Left ventricle myocardium inferior (tissue), 1 donor: ENCODE measurements at regions not wholly inside any gene's neighbourhood (a gene's known extent, or its start where the extent isn't known, plus 50 kb on each side); places are given as distances from the start of the nearest gene placed in this dataset.

Source experiments
- DNase-seq: peaks from one replicate; pipeline ENCODE4 v3.0.0-alpha.2; 2020
- H3K27ac ChIP-seq: fragments of 200-600 bp; replicated peaks from 2 replicates; pipeline ENCODE4 v1.8.0; 2021
- H3K27me3 ChIP-seq: fragments of 200-600 bp; 2 replicates; pipeline ENCODE4 v1.8.0; 2021; ENCODE audit warnings: low read depth
- H3K36me3 ChIP-seq: fragments of 200-600 bp; 2 replicates; pipeline ENCODE4 v1.8.0; 2021
- H3K4me1 ChIP-seq: fragments of 200-600 bp; 2 replicates; pipeline ENCODE4 v1.8.0; 2021
- H3K4me3 ChIP-seq: fragments of 200-600 bp; 2 replicates; pipeline ENCODE4 v1.8.0; 2021; ENCODE audit warnings: mild to moderate bottlenecking, moderate library complexity
- H3K9me3 ChIP-seq: fragments of 200-600 bp; replicated peaks from 2 replicates; pipeline ENCODE4 v1.8.0; 2021
- intact Hi-C: fragments of 100-400 bp; cut with micrococcal nuclease; formaldehyde crosslinking; loops from one replicate; pipeline ENCODE4 v1.11.0; 2022
- TF ChIP-seq, protein P1 (sequence below): fragments of 200-600 bp; IDR thresholded peaks from 2 replicates; pipeline ENCODE4 v1.8.0; 2021; ENCODE audit warnings: antibody characterized with exemption, mild to moderate bottlenecking, borderline replicate concordance
- donor health status: DM: no; HTN: yes; CAD: no; lungs with severe emphysema.

DNA sequence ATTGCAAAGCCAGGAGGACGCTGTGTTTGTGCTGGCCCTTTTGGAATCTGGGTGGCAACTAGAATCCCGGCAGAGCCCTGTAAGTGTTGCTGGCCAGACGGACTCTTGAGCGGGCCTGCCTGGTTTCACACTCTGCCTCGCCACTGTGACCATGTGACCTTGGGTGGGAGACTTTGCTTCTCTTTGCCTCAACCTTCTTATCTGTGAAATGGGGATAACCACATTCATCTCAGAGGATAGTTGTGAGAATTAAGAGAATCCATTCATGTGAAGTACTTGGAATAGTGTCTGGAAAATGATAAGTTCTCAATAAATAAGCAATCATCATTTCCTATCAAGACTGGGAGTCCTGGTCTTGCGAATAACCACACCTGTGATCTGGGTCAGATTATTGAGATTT lies 105.6 kb downstream of the LIPG start:
- Histone ChIP-seq H3K4me3 (no peak overlapping the region), H3K36me3 (no peaks in the 10 kb centered on the region), H3K27ac (peak overlapping the region; percentile 74), H3K27me3 (peaks cover 73% of the 10 kb centered on the region), H3K4me1 (peaks cover 37% of the 10 kb centered on the region), H3K9me3 (no peaks in the 10 kb centered on the region)
- intact Hi-C loops, result no loop called here
- TF ChIP-seq, protein P1, sequence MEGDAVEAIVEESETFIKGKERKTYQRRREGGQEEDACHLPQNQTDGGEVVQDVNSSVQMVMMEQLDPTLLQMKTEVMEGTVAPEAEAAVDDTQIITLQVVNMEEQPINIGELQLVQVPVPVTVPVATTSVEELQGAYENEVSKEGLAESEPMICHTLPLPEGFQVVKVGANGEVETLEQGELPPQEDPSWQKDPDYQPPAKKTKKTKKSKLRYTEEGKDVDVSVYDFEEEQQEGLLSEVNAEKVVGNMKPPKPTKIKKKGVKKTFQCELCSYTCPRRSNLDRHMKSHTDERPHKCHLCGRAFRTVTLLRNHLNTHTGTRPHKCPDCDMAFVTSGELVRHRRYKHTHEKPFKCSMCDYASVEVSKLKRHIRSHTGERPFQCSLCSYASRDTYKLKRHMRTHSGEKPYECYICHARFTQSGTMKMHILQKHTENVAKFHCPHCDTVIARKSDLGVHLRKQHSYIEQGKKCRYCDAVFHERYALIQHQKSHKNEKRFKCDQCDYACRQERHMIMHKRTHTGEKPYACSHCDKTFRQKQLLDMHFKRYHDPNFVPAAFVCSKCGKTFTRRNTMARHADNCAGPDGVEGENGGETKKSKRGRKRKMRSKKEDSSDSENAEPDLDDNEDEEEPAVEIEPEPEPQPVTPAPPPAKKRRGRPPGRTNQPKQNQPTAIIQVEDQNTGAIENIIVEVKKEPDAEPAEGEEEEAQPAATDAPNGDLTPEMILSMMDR, result no peak
- no peak for DNase-seq

DNA sequence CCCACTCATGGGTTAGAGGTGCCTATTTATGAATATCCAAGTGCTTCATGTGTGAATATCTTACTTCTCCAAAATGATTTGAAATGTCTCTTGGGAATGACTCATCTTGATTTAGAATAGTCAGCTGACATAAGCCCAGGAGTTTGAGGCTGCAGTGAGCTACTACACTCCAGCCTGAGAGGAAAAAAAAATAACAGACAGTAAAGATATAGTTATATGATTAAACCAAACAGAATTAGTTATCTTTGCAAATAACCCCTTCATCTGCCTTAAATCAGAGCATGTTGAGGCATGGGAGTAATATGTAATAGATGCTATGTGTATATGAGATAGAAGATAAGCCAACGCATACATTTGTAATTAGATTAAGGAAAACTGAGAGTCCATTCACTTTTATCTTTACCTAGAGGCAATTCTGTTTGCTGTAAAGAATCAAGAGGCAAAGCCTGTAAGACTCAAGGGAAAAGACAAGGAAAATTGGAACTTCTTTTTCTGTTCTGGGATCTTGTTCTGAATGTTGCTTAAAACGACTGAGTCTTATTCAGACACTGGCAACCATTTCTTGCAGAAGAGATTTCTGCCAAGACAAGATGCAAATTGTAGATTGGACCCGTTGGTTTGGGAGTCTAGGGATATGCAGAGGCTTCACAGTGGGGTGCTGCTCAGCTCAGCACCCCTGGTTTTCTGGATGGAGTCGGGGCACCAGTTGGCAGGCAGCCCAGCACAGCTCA lies 104.4 kb downstream of the LIPG start:
- Histone ChIP-seq H3K36me3 (no peaks in the 10 kb centered on the region), H3K4me1 (peaks cover 37% of the 10 kb centered on the region)
- intact Hi-C loops, result no loop called here

DNA sequence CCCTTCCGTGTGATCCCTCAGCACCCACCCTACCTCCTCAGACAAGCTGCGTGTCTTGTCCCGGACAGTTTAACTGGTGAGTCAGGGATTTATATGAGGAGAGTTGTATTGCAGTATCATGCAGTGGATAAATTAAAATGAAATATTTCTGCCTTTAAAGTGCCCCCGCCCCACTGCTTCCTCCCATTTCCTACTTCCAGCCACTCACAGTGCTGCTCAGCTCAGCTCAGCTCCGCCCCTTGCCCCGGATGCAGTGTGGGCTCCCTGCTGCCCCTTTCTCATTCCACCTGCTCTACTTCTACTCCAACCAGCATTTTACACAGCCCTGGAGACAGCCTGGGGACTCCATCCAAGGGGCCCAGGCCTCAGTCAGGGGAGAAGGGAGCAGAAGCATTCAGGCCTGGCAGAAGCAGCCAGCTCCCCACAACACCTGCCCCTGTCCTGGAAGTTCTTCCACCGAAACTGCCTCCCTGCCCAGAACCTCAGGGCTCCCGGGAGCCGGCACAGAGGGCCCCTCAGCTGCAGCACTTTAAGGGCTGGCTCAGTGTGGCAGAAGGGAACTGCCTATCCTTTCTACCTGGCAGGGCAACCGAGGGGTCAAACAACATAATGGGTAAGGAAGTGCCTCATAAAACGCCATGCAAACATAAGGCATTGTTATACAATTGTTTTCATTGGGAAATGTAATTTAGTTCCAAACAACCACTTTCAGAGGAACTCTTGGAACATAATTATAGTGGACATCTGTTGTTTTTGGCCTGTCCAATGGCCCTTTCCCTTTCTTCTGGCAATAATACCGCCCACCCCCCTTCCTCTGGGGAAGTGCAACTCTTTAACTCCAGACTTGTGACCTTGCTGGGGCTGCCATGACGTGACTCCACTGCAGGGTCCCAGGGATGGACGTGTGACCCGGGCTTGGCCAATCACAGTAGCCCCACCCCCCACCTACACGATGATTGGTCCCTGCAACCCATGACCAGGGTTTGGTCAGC lies 102.3 kb downstream of the LIPG start:
- peaks cover 44% of the 10 kb centered on the region for H3K4me1 ChIP-seq
- H3K9me3 ChIP-seq, result no peaks in the 10 kb centered on the region
- DNase-seq, result peak; percentile 59
- TF ChIP-seq, protein P1, result no peak
- intact Hi-C loops, result no loop called here
- peak overlapping the region; percentile 78 for H3K27ac ChIP-seq
- H3K27me3 ChIP-seq, result peaks cover 47% of the 10 kb centered on the region
- peak overlapping the region; percentile 17 for H3K4me3 ChIP-seq
- H3K36me3 ChIP-seq, result no peaks in the 10 kb centered on the region

More for the DNA sequence above, 104.4 kb downstream of the LIPG start:
- Histone ChIP-seq H3K4me3 (no peak overlapping the region), H3K27ac (peak overlapping the region; percentile 74), H3K27me3 (peaks cover 62% of the 10 kb centered on the region), H3K9me3 (no peaks in the 10 kb centered on the region)
- no peak for DNase-seq
- TF ChIP-seq, protein P1, result no peak

DNA sequence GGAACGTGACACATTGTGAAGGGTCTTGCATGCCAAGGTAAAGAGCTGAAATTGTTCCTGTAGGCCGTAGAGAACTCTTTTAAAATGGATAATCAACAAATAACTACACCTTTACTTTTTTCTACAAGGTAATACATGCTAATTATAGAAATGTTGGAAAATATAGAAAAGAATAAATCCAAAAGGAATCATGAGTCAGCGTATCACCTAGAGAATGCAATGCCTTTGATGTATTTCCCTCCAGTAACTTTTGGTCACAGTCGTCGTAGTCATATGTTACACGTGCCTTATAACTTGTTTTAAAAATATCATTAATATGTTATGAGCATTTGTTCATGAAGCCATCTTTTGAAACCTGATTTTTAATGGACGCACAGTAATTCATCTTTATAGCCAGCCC lies 100.6 kb downstream of the LIPG start:
- TF ChIP-seq, protein P1, result no peak
- no peak for DNase-seq
- peaks cover 36% of the 10 kb centered on the region for H3K4me1 ChIP-seq
- H3K4me3 ChIP-seq, result no peak overlapping the region
- H3K27ac ChIP-seq, result no peak overlapping the region
- H3K36me3 ChIP-seq, result no peaks in the 10 kb centered on the region
- peaks cover 42% of the 10 kb centered on the region for H3K27me3 ChIP-seq
- no peaks in the 10 kb centered on the region for H3K9me3 ChIP-seq
- intact Hi-C loops, result no loop called here

DNA sequence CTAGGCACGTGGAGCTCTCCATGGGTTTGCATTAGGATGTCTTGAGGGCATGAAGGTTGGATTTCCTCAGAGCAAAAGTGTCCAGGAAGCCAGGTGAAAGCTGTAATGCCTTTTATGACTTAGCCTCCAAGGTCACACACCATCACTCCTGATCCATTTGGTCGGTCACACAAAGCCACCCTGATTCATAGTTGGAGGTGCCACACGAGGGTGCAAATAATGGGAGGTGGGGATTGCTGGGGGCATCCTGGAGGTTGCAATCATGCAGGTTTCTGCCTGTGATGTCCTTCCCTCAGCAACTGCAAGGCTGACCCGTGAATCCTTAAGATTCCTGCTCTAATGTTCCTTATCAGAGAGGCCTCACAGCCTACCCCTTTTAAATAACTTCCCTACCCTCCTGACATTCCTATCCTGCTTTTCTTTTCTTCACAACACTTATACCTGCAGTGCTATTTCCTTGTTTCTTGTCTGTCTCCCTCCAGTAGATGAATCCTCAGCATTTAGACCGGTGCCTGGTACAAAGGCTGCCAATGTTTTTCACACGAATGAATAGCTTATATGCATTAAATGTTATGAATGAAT lies 97.1 kb downstream of the LIPG start:
- no peaks in the 10 kb centered on the region for H3K9me3 ChIP-seq
- H3K4me3 ChIP-seq, result no peak overlapping the region
- H3K4me1 ChIP-seq, result peaks cover 12% of the 10 kb centered on the region
- no peak overlapping the region for H3K27ac ChIP-seq
- no peaks in the 10 kb centered on the region for H3K36me3 ChIP-seq
- peaks cover 17% of the 10 kb centered on the region for H3K27me3 ChIP-seq
- DNase-seq, result no peak
- TF ChIP-seq, protein P1, result no peak
- intact Hi-C loops, result no loop called here
